ENCODE measurements at regions not wholly inside any gene's neighbourhood (a gene's known extent, or its start where the extent isn't known, plus 50 kb on each side); places are given as distances from the start of the nearest gene placed in this dataset.

GRCh38 chr7:22654831-22655230 lies 72.2 kb upstream of the IL6 start:
- POLR2A ChIA-PET = no interaction called here
- WGBS (ENCODE audit: low lambda C conversion rate) = 18% methylated on average over 1 of the region's 1 CpG

More at GRCh38 chr7:22654831-22655230, 72.2 kb upstream of the IL6 start:
- Histone ChIP-seq H3F3A (replicated peaks; ENCODE audit: insufficient read depth) (peaks cover 12% of the 10 kb centered on the region), H2AFZ (ENCODE audit: low read depth) (no peak overlapping the region), H3K9me3 (no peaks in the 10 kb centered on the region), H3K4me3 (ENCODE audit: low read depth in 2 of 2, low read length in 1 of 2) (no peak overlapping the region), H3K4me2 (no peak overlapping the region), H3K4me1 (ENCODE audit: control insufficient read depth in 1 of 2, insufficient read depth in 2 of 2, low read depth in 1 of 2, low read length in 1 of 2) (no peaks in the 10 kb centered on the region), H4K20me1 (ENCODE audit: insufficient read depth) (no peaks in the 10 kb centered on the region), H3K9me2 (no peaks in the 10 kb centered on the region), H3K27ac (ENCODE audit: low read depth in 2 of 2, low read length in 1 of 2) (no peak overlapping the region), H3K79me2 (ENCODE audit: insufficient read depth) (no peaks in the 10 kb centered on the region), H3K9ac (no peak overlapping the region), H3K36me3 (replicated peaks in 1 of 2; ENCODE audit: control insufficient read depth in 1 of 2, insufficient read depth in 2 of 2, low read length in 1 of 2) (no peaks in the 10 kb centered on the region), H3K27me3 (ENCODE audit: insufficient read depth) (no peaks in the 10 kb centered on the region)
- no peak for TF ChIP-seq USF1 (IDR thresholded peaks at IDR 0.05; ENCODE audit: borderline replicate concordance, low read depth)
- TF ChIP-seq FOXJ3 (CRISPR knock-in tag; IDR thresholded peaks at IDR 0.05) = no peak
- TF ChIP-seq RAD21 (IDR thresholded peaks at IDR 0.05; ENCODE audit: low read length) = no peak
- no peak for TF ChIP-seq REST (IDR thresholded peaks at IDR 0.05; ENCODE audit: low read depth, low read length)
- TF ChIP-seq NRF1 (IDR thresholded peaks at IDR 0.05; ENCODE audit: low read depth, low read length) = no peak
- no peak for TF ChIP-seq ELF1 (IDR thresholded peaks at IDR 0.05)
- TF ChIP-seq, protein P1, sequence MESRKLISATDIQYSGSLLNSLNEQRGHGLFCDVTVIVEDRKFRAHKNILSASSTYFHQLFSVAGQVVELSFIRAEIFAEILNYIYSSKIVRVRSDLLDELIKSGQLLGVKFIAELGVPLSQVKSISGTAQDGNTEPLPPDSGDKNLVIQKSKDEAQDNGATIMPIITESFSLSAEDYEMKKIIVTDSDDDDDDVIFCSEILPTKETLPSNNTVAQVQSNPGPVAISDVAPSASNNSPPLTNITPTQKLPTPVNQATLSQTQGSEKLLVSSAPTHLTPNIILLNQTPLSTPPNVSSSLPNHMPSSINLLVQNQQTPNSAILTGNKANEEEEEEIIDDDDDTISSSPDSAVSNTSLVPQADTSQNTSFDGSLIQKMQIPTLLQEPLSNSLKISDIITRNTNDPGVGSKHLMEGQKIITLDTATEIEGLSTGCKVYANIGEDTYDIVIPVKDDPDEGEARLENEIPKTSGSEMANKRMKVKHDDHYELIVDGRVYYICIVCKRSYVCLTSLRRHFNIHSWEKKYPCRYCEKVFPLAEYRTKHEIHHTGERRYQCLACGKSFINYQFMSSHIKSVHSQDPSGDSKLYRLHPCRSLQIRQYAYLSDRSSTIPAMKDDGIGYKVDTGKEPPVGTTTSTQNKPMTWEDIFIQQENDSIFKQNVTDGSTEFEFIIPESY (IDR thresholded peaks at IDR 0.05; ENCODE audit: borderline replicate concordance, low read depth) = no peak
- TF ChIP-seq YY1 (IDR thresholded peaks at IDR 0.05; ENCODE audit: low read depth) = no peak
- no peak for TF ChIP-seq GABPA (IDR thresholded peaks at IDR 0.05; ENCODE audit: low read depth)
- TF ChIP-seq TCF12 (IDR thresholded peaks at IDR 0.05) = no peak
- TF ChIP-seq MEF2A (IDR thresholded peaks at IDR 0.05; ENCODE audit: borderline replicate concordance, low read depth) = no peak
- no peak for TF ChIP-seq JUND (IDR thresholded peaks at IDR 0.05)
- TF ChIP-seq, protein P2, sequence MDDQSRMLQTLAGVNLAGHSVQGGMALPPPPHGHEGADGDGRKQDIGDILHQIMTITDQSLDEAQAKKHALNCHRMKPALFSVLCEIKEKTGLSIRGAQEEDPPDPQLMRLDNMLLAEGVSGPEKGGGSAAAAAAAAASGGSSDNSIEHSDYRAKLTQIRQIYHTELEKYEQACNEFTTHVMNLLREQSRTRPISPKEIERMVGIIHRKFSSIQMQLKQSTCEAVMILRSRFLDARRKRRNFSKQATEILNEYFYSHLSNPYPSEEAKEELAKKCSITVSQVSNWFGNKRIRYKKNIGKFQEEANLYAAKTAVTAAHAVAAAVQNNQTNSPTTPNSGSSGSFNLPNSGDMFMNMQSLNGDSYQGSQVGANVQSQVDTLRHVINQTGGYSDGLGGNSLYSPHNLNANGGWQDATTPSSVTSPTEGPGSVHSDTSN (IDR thresholded peaks at IDR 0.05) = no peak
- TF ChIP-seq RCOR1 (IDR thresholded peaks at IDR 0.05; ENCODE audit: low read length) = no peak
- no peak for TF ChIP-seq POLR2AphosphoS5 (IDR thresholded peaks at IDR 0.05; ENCODE audit: low read depth, low read length)
- TF ChIP-seq, protein P3, sequence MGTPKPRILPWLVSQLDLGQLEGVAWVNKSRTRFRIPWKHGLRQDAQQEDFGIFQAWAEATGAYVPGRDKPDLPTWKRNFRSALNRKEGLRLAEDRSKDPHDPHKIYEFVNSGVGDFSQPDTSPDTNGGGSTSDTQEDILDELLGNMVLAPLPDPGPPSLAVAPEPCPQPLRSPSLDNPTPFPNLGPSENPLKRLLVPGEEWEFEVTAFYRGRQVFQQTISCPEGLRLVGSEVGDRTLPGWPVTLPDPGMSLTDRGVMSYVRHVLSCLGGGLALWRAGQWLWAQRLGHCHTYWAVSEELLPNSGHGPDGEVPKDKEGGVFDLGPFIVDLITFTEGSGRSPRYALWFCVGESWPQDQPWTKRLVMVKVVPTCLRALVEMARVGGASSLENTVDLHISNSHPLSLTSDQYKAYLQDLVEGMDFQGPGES (IDR thresholded peaks at IDR 0.05; ENCODE audit: low read depth, low read length) = no peak
- TF ChIP-seq, protein P4, sequence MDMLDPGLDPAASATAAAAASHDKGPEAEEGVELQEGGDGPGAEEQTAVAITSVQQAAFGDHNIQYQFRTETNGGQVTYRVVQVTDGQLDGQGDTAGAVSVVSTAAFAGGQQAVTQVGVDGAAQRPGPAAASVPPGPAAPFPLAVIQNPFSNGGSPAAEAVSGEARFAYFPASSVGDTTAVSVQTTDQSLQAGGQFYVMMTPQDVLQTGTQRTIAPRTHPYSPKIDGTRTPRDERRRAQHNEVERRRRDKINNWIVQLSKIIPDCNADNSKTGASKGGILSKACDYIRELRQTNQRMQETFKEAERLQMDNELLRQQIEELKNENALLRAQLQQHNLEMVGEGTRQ (IDR thresholded peaks at IDR 0.05; ENCODE audit: borderline replicate concordance, low read depth, low read length) = no peak
- CTCF ChIA-PET = no interaction called here
- no peak for DNase-seq

Data from SK-N-SH (cell line).